ENCODE measurements at regions not wholly inside any gene's neighbourhood (a gene's known extent, or its start where the extent isn't known, plus 50 kb on each side); places are given as distances from the start of the nearest gene placed in this dataset.
A peak's percentile ranks its signal among the peaks of the same experiment; 100 is the strongest.

GRCh38 chr3:64915778-64916177, 228.0 kb upstream of the ADAMTS9 start:
- Histone ChIP-seq H3K4me1 (ENCODE audit: control insufficient read depth, insufficient read depth, low read length) (peaks cover 37% of the 10 kb centered on the region), H3K9me3 (ENCODE audit: control insufficient read depth, insufficient read depth, low read depth, low read length) (peaks cover 9% of the 10 kb centered on the region; the same call in 1 of the 2 replicates), H3K9ac (ENCODE audit: low read length) (no peak overlapping the region), H3K27ac (ENCODE audit: low read depth, low read length) (no peak overlapping the region), H3K4me3 (ENCODE audit: low read depth, low read length) (no peak overlapping the region), H3K36me3 (ENCODE audit: control insufficient read depth, insufficient read depth, low read length) (no peaks in the 10 kb centered on the region), H3K27me3 (ENCODE audit: control insufficient read depth, insufficient read depth, low read length) (peaks cover 12% of the 10 kb centered on the region; the same call in 1 of the 2 replicates)

GRCh38 chr3:64913515-64913914, 225.7 kb upstream of the ADAMTS9 start:
- Histone ChIP-seq H3K9ac (ENCODE audit: low read length) (no peak overlapping the region), H3K4me3 (ENCODE audit: low read depth, low read length) (no peak overlapping the region), H3K27ac (ENCODE audit: low read depth, low read length) (no peak overlapping the region), H3K27me3 (ENCODE audit: control insufficient read depth, insufficient read depth, low read length) (peaks cover 12% of the 10 kb centered on the region; the same call in 1 of the 2 replicates), H3K36me3 (ENCODE audit: control insufficient read depth, insufficient read depth, low read length) (no peaks in the 10 kb centered on the region), H3K4me1 (ENCODE audit: control insufficient read depth, insufficient read depth, low read length) (peaks cover 47% of the 10 kb centered on the region), H3K9me3 (ENCODE audit: control insufficient read depth, insufficient read depth, low read depth, low read length) (peaks cover 9% of the 10 kb centered on the region; the same call in 1 of the 2 replicates)

GRCh38 chr3:64911138-64911537, 223.3 kb upstream of the ADAMTS9 start:
- Histone ChIP-seq H3K9ac (ENCODE audit: low read length) (no peak overlapping the region), H3K4me1 (ENCODE audit: control insufficient read depth, insufficient read depth, low read length) (peaks cover 35% of the 10 kb centered on the region), H3K9me3 (ENCODE audit: control insufficient read depth, insufficient read depth, low read depth, low read length) (peaks cover 9% of the 10 kb centered on the region; the same call in 1 of the 2 replicates), H3K36me3 (ENCODE audit: control insufficient read depth, insufficient read depth, low read length) (no peaks in the 10 kb centered on the region), H3K27ac (ENCODE audit: low read depth, low read length) (no peak overlapping the region), H3K27me3 (ENCODE audit: control insufficient read depth, insufficient read depth, low read length) (peaks cover 8% of the 10 kb centered on the region; the same call in 1 of the 2 replicates), H3K4me3 (ENCODE audit: low read depth, low read length) (no peak overlapping the region)

- Histone ChIP-seq H3K36me3 (ENCODE audit: control insufficient read depth, insufficient read depth, low read length) (no peaks in the 10 kb centered on the region), H3K27me3 (ENCODE audit: control insufficient read depth, insufficient read depth, low read length) (peaks cover 3% of the 10 kb centered on the region; the same call in 1 of the 2 replicates), H3K27ac (ENCODE audit: low read depth, low read length) (no peak overlapping the region; the same call in 1 of the 2 replicates), H3K4me1 (ENCODE audit: control insufficient read depth, insufficient read depth, low read length) (peaks cover 35% of the 10 kb centered on the region), H3K9ac (ENCODE audit: low read length) (peak overlapping the region; percentile 22), H3K4me3 (ENCODE audit: low read depth, low read length) (no peak overlapping the region), H3K9me3 (ENCODE audit: control insufficient read depth, insufficient read depth, low read depth, low read length) (peaks cover 9% of the 10 kb centered on the region; the same call in 1 of the 2 replicates)
Measured at GRCh38 chr3:64909757-64910467, 222.1 kb upstream of the ADAMTS9 start.

GRCh38 chr3:64909011-64909410, 221.2 kb upstream of the ADAMTS9 start:
- no peaks in the 10 kb centered on the region for H3K36me3 ChIP-seq (ENCODE audit: control insufficient read depth, insufficient read depth, low read length)
- no peak overlapping the region for H3K9ac ChIP-seq (ENCODE audit: low read length)
- H3K4me1 ChIP-seq (ENCODE audit: control insufficient read depth, insufficient read depth, low read length): peaks cover 35% of the 10 kb centered on the region
- H3K9me3 ChIP-seq (ENCODE audit: control insufficient read depth, insufficient read depth, low read depth, low read length): peaks cover 9% of the 10 kb centered on the region; the same call in 1 of the 2 replicates
- H3K4me3 ChIP-seq (ENCODE audit: low read depth, low read length): no peak overlapping the region
- H3K27me3 ChIP-seq (ENCODE audit: control insufficient read depth, insufficient read depth, low read length): no peaks in the 10 kb centered on the region
- no peak overlapping the region; the same call in 1 of the 2 replicates for H3K27ac ChIP-seq (ENCODE audit: low read depth, low read length)

- no peak overlapping the region for H3K4me3 ChIP-seq (ENCODE audit: low read depth, low read length)
- peaks cover 9% of the 10 kb centered on the region; the same call in 1 of the 2 replicates for H3K9me3 ChIP-seq (ENCODE audit: control insufficient read depth, insufficient read depth, low read depth, low read length)
- no peak overlapping the region for H3K9ac ChIP-seq (ENCODE audit: low read length)
- no peaks in the 10 kb centered on the region for H3K27me3 ChIP-seq (ENCODE audit: control insufficient read depth, insufficient read depth, low read length)
- H3K36me3 ChIP-seq (ENCODE audit: control insufficient read depth, insufficient read depth, low read length): no peaks in the 10 kb centered on the region
- H3K4me1 ChIP-seq (ENCODE audit: control insufficient read depth, insufficient read depth, low read length): peaks cover 35% of the 10 kb centered on the region
- no peak overlapping the region for H3K27ac ChIP-seq (ENCODE audit: low read depth, low read length)
Measured at GRCh38 chr3:64908251-64908685, 220.5 kb upstream of the ADAMTS9 start.

- H3K4me3 ChIP-seq (ENCODE audit: low read depth, low read length): no peak overlapping the region
- peaks cover 47% of the 10 kb centered on the region for H3K4me1 ChIP-seq (ENCODE audit: control insufficient read depth, insufficient read depth, low read length)
- H3K36me3 ChIP-seq (ENCODE audit: control insufficient read depth, insufficient read depth, low read length): no peaks in the 10 kb centered on the region
- no peak overlapping the region for H3K9ac ChIP-seq (ENCODE audit: low read length)
- H3K27ac ChIP-seq (ENCODE audit: low read depth, low read length): no peak overlapping the region
- H3K9me3 ChIP-seq (ENCODE audit: control insufficient read depth, insufficient read depth, low read depth, low read length): no peaks in the 10 kb centered on the region
- H3K27me3 ChIP-seq (ENCODE audit: control insufficient read depth, insufficient read depth, low read length): no peaks in the 10 kb centered on the region
Measured at GRCh38 chr3:64905906-64906410, 218.2 kb upstream of the ADAMTS9 start.

GRCh38 chr3:64903006-64903405, 215.2 kb upstream of the ADAMTS9 start:
- no peaks in the 10 kb centered on the region for H3K36me3 ChIP-seq (ENCODE audit: control insufficient read depth, insufficient read depth, low read length)
- H3K27me3 ChIP-seq (ENCODE audit: control insufficient read depth, insufficient read depth, low read length): no peaks in the 10 kb centered on the region
- no peak overlapping the region for H3K9ac ChIP-seq (ENCODE audit: low read length)
- H3K9me3 ChIP-seq (ENCODE audit: control insufficient read depth, insufficient read depth, low read depth, low read length): no peaks in the 10 kb centered on the region
- peaks cover 21% of the 10 kb centered on the region for H3K4me1 ChIP-seq (ENCODE audit: control insufficient read depth, insufficient read depth, low read length)
- H3K27ac ChIP-seq (ENCODE audit: low read depth, low read length): no peak overlapping the region
- no peak overlapping the region for H3K4me3 ChIP-seq (ENCODE audit: low read depth, low read length)

- no peaks in the 10 kb centered on the region for H3K27me3 ChIP-seq (ENCODE audit: control insufficient read depth, insufficient read depth, low read length)
- H3K27ac ChIP-seq (ENCODE audit: low read depth, low read length): no peak overlapping the region
- no peak overlapping the region for H3K9ac ChIP-seq (ENCODE audit: low read length)
- H3K4me1 ChIP-seq (ENCODE audit: control insufficient read depth, insufficient read depth, low read length): peaks cover 17% of the 10 kb centered on the region
- H3K36me3 ChIP-seq (ENCODE audit: control insufficient read depth, insufficient read depth, low read length): no peaks in the 10 kb centered on the region
- H3K4me3 ChIP-seq (ENCODE audit: low read depth, low read length): no peak overlapping the region
- H3K9me3 ChIP-seq (ENCODE audit: control insufficient read depth, insufficient read depth, low read depth, low read length): no peaks in the 10 kb centered on the region
Measured at GRCh38 chr3:64901986-64902516, 214.3 kb upstream of the ADAMTS9 start.

GRCh38 chr3:64901522-64901885, 213.7 kb upstream of the ADAMTS9 start:
- H3K4me3 ChIP-seq (ENCODE audit: low read depth, low read length): no peak overlapping the region
- H3K27me3 ChIP-seq (ENCODE audit: control insufficient read depth, insufficient read depth, low read length): no peaks in the 10 kb centered on the region

More at GRCh38 chr3:64901522-64901885, 213.7 kb upstream of the ADAMTS9 start:
- no peaks in the 10 kb centered on the region for H3K9me3 ChIP-seq (ENCODE audit: control insufficient read depth, insufficient read depth, low read depth, low read length)
- H3K36me3 ChIP-seq (ENCODE audit: control insufficient read depth, insufficient read depth, low read length): no peaks in the 10 kb centered on the region
- H3K27ac ChIP-seq (ENCODE audit: low read depth, low read length): no peak overlapping the region
- H3K4me1 ChIP-seq (ENCODE audit: control insufficient read depth, insufficient read depth, low read length): peaks cover 17% of the 10 kb centered on the region
- H3K9ac ChIP-seq (ENCODE audit: low read length): no peak overlapping the region
